H1 (cell line): ENCODE measurements at regions not wholly inside any gene's neighbourhood (a gene's known extent, or its start where the extent isn't known, plus 50 kb on each side); places are given as distances from the start of the nearest gene placed in this dataset.
A peak's percentile ranks its signal among the peaks of the same experiment; 100 is the strongest.

Experiments used
- CHD1 ChIP-seq: IDR thresholded peaks from 2 replicates; pipeline ENCODE4 v1.6.1; 2012; ENCODE audit warnings: low read depth, low read length, improper control_type of control experiment
- RNF2 ChIP-seq: fragments of 200-900, 300-1000 bp; sonication (generic); IDR thresholded peaks from 2 replicates; pipeline ENCODE4 v1.7.1; 2016; ENCODE audit warnings: borderline replicate concordance, low read depth, mild to moderate bottlenecking, antibody characterized with exemption, low read length; ENCODE audit not compliant: poor library complexity, severe bottlenecking; ENCODE audit errors: missing control alignments
- TBP ChIP-seq: IDR thresholded peaks from 2 replicates; pipeline ENCODE4 v1.6.1; 2011; ENCODE audit warnings: low read depth, low read length, improper control_type of control experiment
- TF ChIP-seq, protein P1 (sequence below): fragments of 300-600 bp; sonication (generic); IDR thresholded peaks from 2 replicates; pipeline ENCODE4 v1.7.1; 2012; ENCODE audit warnings: low read length, moderate library complexity, mild to moderate bottlenecking, inconsistent platforms; ENCODE audit not compliant: insufficient replicate concordance
- TF ChIP-seq, protein P2 (sequence below): IDR thresholded peaks from 2 replicates; pipeline ENCODE4 v1.6.1; 2011; ENCODE audit warnings: low read length, improper control_type of control experiment

DNA sequence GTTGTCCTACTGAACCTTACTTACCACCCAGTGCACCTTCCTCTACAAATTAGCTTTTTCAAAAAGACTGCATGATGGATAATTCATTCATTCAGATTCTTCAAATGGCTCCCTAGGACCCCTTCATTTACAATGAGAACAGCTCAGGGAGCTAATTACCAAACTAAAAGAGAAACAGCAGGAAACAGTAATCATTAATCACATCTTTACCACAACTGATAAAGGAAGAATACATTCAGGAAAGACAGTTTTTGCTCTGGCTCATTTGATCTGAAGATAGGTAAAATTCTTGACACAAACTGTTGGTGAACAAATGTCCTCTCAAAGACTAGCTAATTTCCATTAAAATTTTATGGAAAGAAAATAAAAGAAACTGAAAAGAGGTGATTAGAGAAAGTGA, 1652.7 kb upstream of the LRRTM3 start (continued):
- TF ChIP-seq, protein P1, sequence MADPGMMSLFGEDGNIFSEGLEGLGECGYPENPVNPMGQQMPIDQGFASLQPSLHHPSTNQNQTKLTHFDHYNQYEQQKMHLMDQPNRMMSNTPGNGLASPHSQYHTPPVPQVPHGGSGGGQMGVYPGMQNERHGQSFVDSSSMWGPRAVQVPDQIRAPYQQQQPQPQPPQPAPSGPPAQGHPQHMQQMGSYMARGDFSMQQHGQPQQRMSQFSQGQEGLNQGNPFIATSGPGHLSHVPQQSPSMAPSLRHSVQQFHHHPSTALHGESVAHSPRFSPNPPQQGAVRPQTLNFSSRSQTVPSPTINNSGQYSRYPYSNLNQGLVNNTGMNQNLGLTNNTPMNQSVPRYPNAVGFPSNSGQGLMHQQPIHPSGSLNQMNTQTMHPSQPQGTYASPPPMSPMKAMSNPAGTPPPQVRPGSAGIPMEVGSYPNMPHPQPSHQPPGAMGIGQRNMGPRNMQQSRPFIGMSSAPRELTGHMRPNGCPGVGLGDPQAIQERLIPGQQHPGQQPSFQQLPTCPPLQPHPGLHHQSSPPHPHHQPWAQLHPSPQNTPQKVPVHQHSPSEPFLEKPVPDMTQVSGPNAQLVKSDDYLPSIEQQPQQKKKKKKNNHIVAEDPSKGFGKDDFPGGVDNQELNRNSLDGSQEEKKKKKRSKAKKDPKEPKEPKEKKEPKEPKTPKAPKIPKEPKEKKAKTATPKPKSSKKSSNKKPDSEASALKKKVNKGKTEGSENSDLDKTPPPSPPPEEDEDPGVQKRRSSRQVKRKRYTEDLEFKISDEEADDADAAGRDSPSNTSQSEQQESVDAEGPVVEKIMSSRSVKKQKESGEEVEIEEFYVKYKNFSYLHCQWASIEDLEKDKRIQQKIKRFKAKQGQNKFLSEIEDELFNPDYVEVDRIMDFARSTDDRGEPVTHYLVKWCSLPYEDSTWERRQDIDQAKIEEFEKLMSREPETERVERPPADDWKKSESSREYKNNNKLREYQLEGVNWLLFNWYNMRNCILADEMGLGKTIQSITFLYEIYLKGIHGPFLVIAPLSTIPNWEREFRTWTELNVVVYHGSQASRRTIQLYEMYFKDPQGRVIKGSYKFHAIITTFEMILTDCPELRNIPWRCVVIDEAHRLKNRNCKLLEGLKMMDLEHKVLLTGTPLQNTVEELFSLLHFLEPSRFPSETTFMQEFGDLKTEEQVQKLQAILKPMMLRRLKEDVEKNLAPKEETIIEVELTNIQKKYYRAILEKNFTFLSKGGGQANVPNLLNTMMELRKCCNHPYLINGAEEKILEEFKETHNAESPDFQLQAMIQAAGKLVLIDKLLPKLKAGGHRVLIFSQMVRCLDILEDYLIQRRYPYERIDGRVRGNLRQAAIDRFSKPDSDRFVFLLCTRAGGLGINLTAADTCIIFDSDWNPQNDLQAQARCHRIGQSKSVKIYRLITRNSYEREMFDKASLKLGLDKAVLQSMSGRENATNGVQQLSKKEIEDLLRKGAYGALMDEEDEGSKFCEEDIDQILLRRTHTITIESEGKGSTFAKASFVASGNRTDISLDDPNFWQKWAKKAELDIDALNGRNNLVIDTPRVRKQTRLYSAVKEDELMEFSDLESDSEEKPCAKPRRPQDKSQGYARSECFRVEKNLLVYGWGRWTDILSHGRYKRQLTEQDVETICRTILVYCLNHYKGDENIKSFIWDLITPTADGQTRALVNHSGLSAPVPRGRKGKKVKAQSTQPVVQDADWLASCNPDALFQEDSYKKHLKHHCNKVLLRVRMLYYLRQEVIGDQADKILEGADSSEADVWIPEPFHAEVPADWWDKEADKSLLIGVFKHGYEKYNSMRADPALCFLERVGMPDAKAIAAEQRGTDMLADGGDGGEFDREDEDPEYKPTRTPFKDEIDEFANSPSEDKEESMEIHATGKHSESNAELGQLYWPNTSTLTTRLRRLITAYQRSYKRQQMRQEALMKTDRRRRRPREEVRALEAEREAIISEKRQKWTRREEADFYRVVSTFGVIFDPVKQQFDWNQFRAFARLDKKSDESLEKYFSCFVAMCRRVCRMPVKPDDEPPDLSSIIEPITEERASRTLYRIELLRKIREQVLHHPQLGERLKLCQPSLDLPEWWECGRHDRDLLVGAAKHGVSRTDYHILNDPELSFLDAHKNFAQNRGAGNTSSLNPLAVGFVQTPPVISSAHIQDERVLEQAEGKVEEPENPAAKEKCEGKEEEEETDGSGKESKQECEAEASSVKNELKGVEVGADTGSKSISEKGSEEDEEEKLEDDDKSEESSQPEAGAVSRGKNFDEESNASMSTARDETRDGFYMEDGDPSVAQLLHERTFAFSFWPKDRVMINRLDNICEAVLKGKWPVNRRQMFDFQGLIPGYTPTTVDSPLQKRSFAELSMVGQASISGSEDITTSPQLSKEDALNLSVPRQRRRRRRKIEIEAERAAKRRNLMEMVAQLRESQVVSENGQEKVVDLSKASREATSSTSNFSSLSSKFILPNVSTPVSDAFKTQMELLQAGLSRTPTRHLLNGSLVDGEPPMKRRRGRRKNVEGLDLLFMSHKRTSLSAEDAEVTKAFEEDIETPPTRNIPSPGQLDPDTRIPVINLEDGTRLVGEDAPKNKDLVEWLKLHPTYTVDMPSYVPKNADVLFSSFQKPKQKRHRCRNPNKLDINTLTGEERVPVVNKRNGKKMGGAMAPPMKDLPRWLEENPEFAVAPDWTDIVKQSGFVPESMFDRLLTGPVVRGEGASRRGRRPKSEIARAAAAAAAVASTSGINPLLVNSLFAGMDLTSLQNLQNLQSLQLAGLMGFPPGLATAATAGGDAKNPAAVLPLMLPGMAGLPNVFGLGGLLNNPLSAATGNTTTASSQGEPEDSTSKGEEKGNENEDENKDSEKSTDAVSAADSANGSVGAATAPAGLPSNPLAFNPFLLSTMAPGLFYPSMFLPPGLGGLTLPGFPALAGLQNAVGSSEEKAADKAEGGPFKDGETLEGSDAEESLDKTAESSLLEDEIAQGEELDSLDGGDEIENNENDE, result peak; percentile 80
- TF ChIP-seq RNF2 (no peak), CHD1 (no peak), TBP (no peak)
- TF ChIP-seq, protein P2, sequence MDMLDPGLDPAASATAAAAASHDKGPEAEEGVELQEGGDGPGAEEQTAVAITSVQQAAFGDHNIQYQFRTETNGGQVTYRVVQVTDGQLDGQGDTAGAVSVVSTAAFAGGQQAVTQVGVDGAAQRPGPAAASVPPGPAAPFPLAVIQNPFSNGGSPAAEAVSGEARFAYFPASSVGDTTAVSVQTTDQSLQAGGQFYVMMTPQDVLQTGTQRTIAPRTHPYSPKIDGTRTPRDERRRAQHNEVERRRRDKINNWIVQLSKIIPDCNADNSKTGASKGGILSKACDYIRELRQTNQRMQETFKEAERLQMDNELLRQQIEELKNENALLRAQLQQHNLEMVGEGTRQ, result no peak
